K562 (cell line): ENCODE measurements at regions not wholly inside any gene's neighbourhood (a gene's known extent, or its start where the extent isn't known, plus 50 kb on each side); places are given as distances from the start of the nearest gene placed in this dataset.

ENCODE experiments used
- ATAC-seq: fragments of 200-7000 bp; cut with Tn5 transposase; 3 replicates; pipeline ENCODE4 v1.9.1; 2020; ENCODE audit warnings: moderate library complexity
- BruUV-seq: library from RNA; stranded (reverse); fragments of 400-500 nt; replicated peaks from 2 replicates; lab custom pipeline; 2021; lab: Mats Ljungman, UMichigan
- CTCF ChIA-PET: fragments of 300-600 bp; formaldehyde crosslinking; extraction: SDS; loops from one replicate; lab custom pipeline; 2021; ENCODE audit warnings: low intra/inter-chr PET ratio; lab: Yijun Ruan, JAX
- POLR2A ChIA-PET: fragments of 300-600, 350-650 bp; sonication (Branson Sonifier 250); formaldehyde crosslinking; extraction: SDS; loops from one replicate; lab custom pipeline; 2021; ENCODE audit warnings: antibody characterized with exemption, inconsistent platforms; lab: Yijun Ruan, JAX
- DNase-seq, 4 experiments: peaks; one replicate each; pipeline versions ENCODE4 v3.0.0 to v3.0.0-alpha.2; 2011 to 2018; ENCODE audit warnings: low spot score in 3 of 4, mixed read lengths in 3 of 4; ENCODE audit errors: extremely low read depth in 1 of 4
- FAIRE-seq: peaks from 2 replicates; lab custom pipeline; 2011; peaks lifted over from hg19 to GRCh38; lab: Jason Lieb, UNC
- H2AFZ ChIP-seq: 2 replicates; pipeline ENCODE4 v1.6.0; 2011; ENCODE audit warnings: low read depth, low read length, control low read depth, inconsistent platforms
- H3K27ac ChIP-seq: fragments of 200-600 bp; 3 replicates; pipeline ENCODE4 v1.8.0; 2011; ENCODE audit warnings: low read depth, mild to moderate bottlenecking, control low read depth, inconsistent platforms, low read length, moderate library complexity, mixed read lengths; ENCODE audit errors: extremely low read depth
- H3K27me3 ChIP-seq, 2 experiments: fragments of 300-600 bp in 1 of 2; 2 replicates in 1 of 2; 3 replicates in 1 of 2; pipeline versions ENCODE4 v1.6.0 to v1.8.0; 2011; ENCODE audit warnings: inconsistent platforms in 2 of 2, low read length in 2 of 2, mild to moderate bottlenecking in 1 of 2, mixed read lengths in 1 of 2, moderate library complexity in 1 of 2; ENCODE audit not compliant: control insufficient read depth in 2 of 2, insufficient read depth in 2 of 2
- H3K36me3 ChIP-seq: fragments of 300-600 bp; 3 replicates; pipeline ENCODE4 v1.8.0; 2011; ENCODE audit warnings: mild to moderate bottlenecking, low read length, inconsistent platforms; ENCODE audit not compliant: control insufficient read depth, insufficient read depth
- H3K4me1 ChIP-seq, 2 experiments: fragments of 200-600 bp in 1 of 2; replicated peaks in 1 of 2; 2 replicates in 1 of 2; 3 replicates in 1 of 2; pipeline versions ENCODE4 v1.5.1 to v1.8.0; 2011; ENCODE audit warnings: inconsistent platforms in 2 of 2, low read length in 2 of 2, mild to moderate bottlenecking in 1 of 2, mixed read lengths in 1 of 2, moderate library complexity in 1 of 2; ENCODE audit not compliant: control insufficient read depth in 2 of 2, insufficient read depth in 2 of 2
- H3K4me2 ChIP-seq: 2 replicates; pipeline ENCODE4 v1.6.1; 2011; ENCODE audit warnings: low read length, control low read depth, inconsistent platforms, mixed read lengths; ENCODE audit not compliant: insufficient read depth
- H3K4me3 ChIP-seq: fragments of 200-600 bp; sonication (generic), shearing (Covaris generic); 2 replicates; pipeline ENCODE4 v1.5.1; 2016; ENCODE audit warnings: control low read depth, inconsistent platforms
- H3K79me2 ChIP-seq: fragments of 200-600 bp; 3 replicates; pipeline ENCODE4 v1.8.0; 2011; ENCODE audit warnings: low read length, inconsistent platforms; ENCODE audit not compliant: control insufficient read depth, insufficient read depth
- H3K9ac ChIP-seq, 2 experiments: 2 replicates each; pipeline versions ENCODE4 v1.6.0 to v1.6.1; 2011; ENCODE audit warnings: low read depth in 2 of 2, low read length in 2 of 2, control low read depth in 1 of 2, inconsistent platforms in 1 of 2, mild to moderate bottlenecking in 1 of 2, mixed read lengths in 1 of 2; ENCODE audit not compliant: insufficient read depth in 1 of 2
- H3K9me1 ChIP-seq: one replicate; pipeline ENCODE4 v1.6.0; 2011; ENCODE audit warnings: inconsistent platforms, mild to moderate bottlenecking, low read length, moderate library complexity; ENCODE audit not compliant: control insufficient read depth, insufficient read depth
- H3K9me3 ChIP-seq: replicated peaks from 2 replicates; pipeline ENCODE4 v1.5.1; 2011; ENCODE audit warnings: low read depth, low read length, inconsistent platforms; ENCODE audit not compliant: control insufficient read depth, insufficient read depth
- H4K20me1 ChIP-seq: replicated peaks from 2 replicates; pipeline ENCODE4 v1.6.1; 2011; ENCODE audit warnings: low read length, inconsistent platforms, mixed read lengths; ENCODE audit not compliant: control insufficient read depth, insufficient read depth
- EP400 ChIP-seq: fragments of 450-650 bp; IDR thresholded peaks from 2 replicates; pipeline ENCODE4 v1.6.1; 2017; ENCODE audit warnings: antibody characterized with exemption, mild to moderate bottlenecking, moderate library complexity
- HMGN3 ChIP-seq: IDR thresholded peaks from 2 replicates; pipeline ENCODE4 v1.6.1; 2011; ENCODE audit warnings: borderline replicate concordance, low read depth, mild to moderate bottlenecking, mixed read lengths, low read length; ENCODE audit not compliant: insufficient read length; ENCODE audit errors: extremely low read depth
- KAT7 ChIP-seq: sonication (generic); formaldehyde crosslinking; IDR thresholded peaks from 2 replicates; pipeline ENCODE4 v1.8.0; 2022; ENCODE audit warnings: missing genetic modification reagents, mild to moderate bottlenecking, borderline replicate concordance
- NR2C1 ChIP-seq, 2 experiments: fragments of 450-650 bp; IDR thresholded peaks; 2 replicates each; pipeline ENCODE4 v1.6.1; 2017; ENCODE audit warnings: mild to moderate bottlenecking in 2 of 2, antibody characterized with exemption in 1 of 2, inconsistent platforms in 1 of 2, missing compliant biosample characterization in 1 of 2, missing genetic modification characterization in 1 of 2
- PHB ChIP-seq: fragments of 250-450 bp; sonication (Bioruptor Pico); IDR thresholded peaks from 2 replicates; pipeline ENCODE4 v1.5.0; 2021
- XRCC5 ChIP-seq: fragments of 200-400 bp; formaldehyde crosslinking; IDR thresholded peaks from 2 replicates; pipeline ENCODE4 v1.6.1; 2017; ENCODE audit warnings: low read depth, mild to moderate bottlenecking, low read length
- ZZZ3 ChIP-seq: fragments of 450-650 bp; IDR thresholded peaks from 2 replicates; pipeline ENCODE4 v1.6.1; 2016; ENCODE audit warnings: antibody characterized with exemption, mild to moderate bottlenecking, moderate library complexity
- WGBS: fragments of 100-300 bp; shearing (Covaris generic); methylation state at CpG from one replicate; pipeline ENCODE4 v1.1.6; 2016; ENCODE audit warnings: low coverage, mixed read lengths; ENCODE audit not compliant: insufficient coverage; ENCODE audit errors: missing lambda C conversion rate; 5-methylcytosine and 5-hydroxymethylcytosine counted together
- in situ Hi-C: fragments of 300-500 bp; cut with MboI; formaldehyde crosslinking; loops from 4 replicates; pipeline ENCODE4 v1.15.0; 2018; ENCODE audit warnings: inconsistent platforms, mixed read lengths
- intact Hi-C: fragments of 100-400 bp; cut with micrococcal nuclease; formaldehyde crosslinking; loops from 2 replicates; pipeline ENCODE4 v1.14.2; 2022
- TF ChIP-seq, protein P1 (sequence below): fragments of 250-450 bp; sonication (Bioruptor Pico); IDR thresholded peaks from 2 replicates; pipeline ENCODE4 v1.4.0; 2020; ENCODE audit warnings: mild to moderate bottlenecking, moderate library complexity, borderline replicate concordance
- TF ChIP-seq, protein P2 (sequence below), 2 experiments: fragments of 450-650 bp in 1 of 2; sonication (generic) in 1 of 2; formaldehyde crosslinking; conservative IDR thresholded peaks; 2 replicates each; pipeline versions ENCODE4 v1.4.0 to v1.8.1; 2020 to 2022; ENCODE audit warnings: mild to moderate bottlenecking in 1 of 2, missing genetic modification reagents in 1 of 2
- TF ChIP-seq, protein P3 (sequence below): sonication (generic); formaldehyde crosslinking; IDR thresholded peaks from 2 replicates; pipeline ENCODE4 v1.8.1; 2023; ENCODE audit warnings: mild to moderate bottlenecking, missing genetic modification reagents, moderate library complexity

DNA sequence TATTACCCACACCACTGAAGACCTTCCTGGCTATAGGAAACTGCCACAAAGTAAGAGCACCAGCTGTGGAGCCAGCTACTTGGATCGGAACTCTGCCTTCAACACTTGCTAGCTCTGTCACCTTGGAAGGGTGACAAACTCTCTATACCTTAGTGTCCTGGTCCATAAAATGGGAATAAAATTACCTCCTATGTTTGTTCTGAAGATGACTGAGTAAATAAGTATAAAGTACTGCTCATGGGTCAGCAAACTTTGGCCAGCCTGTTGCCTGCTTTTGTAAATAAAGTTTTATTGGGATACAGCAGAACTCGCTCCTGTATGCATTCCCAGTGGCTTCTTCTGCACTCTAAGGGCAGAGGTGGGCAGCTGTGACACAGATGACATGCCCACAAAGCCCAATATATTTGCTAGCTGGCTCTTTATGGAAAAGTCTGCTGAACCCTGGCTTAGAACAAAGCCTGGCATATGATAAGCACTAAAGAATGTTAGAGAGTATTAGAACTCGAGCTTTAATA, 451.3 kb downstream of the TMEM182 start:
- H3K27me3 ChIP-seq: no peaks in the 10 kb centered on the region
- CTCF ChIA-PET: no interaction called here
- no peak overlapping the region for H3K4me3 ChIP-seq
- 0% methylated on average over 3 of the region's 3 CpGs for WGBS
- TF ChIP-seq KAT7 (CRISPR knock-in tag): no peak
- no peak for TF ChIP-seq EP400
- no peaks in the 10 kb centered on the region for H3K4me1 ChIP-seq
- BruUV-seq: no TSS peak
- H3K27ac ChIP-seq: no peak overlapping the region
- FAIRE-seq (no peak), DNase-seq (no peak), ATAC-seq (no peak)
- H2AFZ ChIP-seq: no peak overlapping the region
- POLR2A ChIA-PET: no interaction called here
- no peaks in the 10 kb centered on the region for H3K36me3 ChIP-seq
- H3K9ac ChIP-seq: no peak overlapping the region
- in situ Hi-C loops (no loop called here), intact Hi-C loops (no loop called here)
- H3K4me2 ChIP-seq: no peak overlapping the region
- no peaks in the 10 kb centered on the region for H3K9me1 ChIP-seq
- no peaks in the 10 kb centered on the region for H4K20me1 ChIP-seq
- no peaks in the 10 kb centered on the region for H3K9me3 ChIP-seq
- no peaks in the 10 kb centered on the region for H3K79me2 ChIP-seq

DNA sequence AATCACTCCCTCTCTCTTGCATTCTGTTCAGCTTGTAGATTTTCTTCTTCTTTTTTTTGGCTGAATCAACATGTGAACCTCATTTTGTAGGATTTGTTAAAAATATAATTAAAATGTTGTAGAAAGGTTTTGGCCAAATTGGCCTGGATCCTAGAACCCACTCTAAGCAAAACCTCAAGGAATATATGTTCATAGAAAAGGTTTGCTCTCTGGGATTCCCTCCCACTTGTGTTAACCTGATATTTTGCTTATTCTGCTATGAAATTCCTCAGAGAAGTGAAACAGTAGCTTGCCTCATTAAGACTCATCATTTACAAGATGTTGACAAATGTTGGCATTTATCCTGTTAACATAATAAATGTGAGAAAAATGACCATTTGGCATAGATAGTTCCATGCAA, 456.7 kb downstream of the TMEM182 start:
- POLR2A ChIA-PET: no interaction called here
- no peaks in the 10 kb centered on the region for H3K4me1 ChIP-seq
- in situ Hi-C loops: no loop called here
- H3K4me2 ChIP-seq: no peak overlapping the region
- no peak for FAIRE-seq
- no peaks in the 10 kb centered on the region for H3K27me3 ChIP-seq
- H3K9me3 ChIP-seq: no peaks in the 10 kb centered on the region
- H3K79me2 ChIP-seq: no peaks in the 10 kb centered on the region
- no peak overlapping the region for H3K9ac ChIP-seq
- intact Hi-C loops: no loop called here
- DNase-seq: no peak
- H4K20me1 ChIP-seq: no peaks in the 10 kb centered on the region
- H2AFZ ChIP-seq: no peak overlapping the region
- no TSS peak for BruUV-seq
- no peaks in the 10 kb centered on the region for H3K36me3 ChIP-seq
- TF ChIP-seq, protein P1, sequence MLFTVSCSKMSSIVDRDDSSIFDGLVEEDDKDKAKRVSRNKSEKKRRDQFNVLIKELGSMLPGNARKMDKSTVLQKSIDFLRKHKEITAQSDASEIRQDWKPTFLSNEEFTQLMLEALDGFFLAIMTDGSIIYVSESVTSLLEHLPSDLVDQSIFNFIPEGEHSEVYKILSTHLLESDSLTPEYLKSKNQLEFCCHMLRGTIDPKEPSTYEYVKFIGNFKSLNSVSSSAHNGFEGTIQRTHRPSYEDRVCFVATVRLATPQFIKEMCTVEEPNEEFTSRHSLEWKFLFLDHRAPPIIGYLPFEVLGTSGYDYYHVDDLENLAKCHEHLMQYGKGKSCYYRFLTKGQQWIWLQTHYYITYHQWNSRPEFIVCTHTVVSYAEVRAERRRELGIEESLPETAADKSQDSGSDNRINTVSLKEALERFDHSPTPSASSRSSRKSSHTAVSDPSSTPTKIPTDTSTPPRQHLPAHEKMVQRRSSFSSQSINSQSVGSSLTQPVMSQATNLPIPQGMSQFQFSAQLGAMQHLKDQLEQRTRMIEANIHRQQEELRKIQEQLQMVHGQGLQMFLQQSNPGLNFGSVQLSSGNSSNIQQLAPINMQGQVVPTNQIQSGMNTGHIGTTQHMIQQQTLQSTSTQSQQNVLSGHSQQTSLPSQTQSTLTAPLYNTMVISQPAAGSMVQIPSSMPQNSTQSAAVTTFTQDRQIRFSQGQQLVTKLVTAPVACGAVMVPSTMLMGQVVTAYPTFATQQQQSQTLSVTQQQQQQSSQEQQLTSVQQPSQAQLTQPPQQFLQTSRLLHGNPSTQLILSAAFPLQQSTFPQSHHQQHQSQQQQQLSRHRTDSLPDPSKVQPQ (CRISPR knock-in tag): no peak
- TF ChIP-seq HMGN3: no peak
- no peak for TF ChIP-seq PHB
- TF ChIP-seq, protein P2, sequence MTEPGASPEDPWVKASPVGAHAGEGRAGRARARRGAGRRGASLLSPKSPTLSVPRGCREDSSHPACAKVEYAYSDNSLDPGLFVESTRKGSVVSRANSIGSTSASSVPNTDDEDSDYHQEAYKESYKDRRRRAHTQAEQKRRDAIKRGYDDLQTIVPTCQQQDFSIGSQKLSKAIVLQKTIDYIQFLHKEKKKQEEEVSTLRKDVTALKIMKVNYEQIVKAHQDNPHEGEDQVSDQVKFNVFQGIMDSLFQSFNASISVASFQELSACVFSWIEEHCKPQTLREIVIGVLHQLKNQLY (CRISPR knock-in tag; conservative IDR thresholded peaks at IDR 0.05): no peak
- TF ChIP-seq NR2C1 (IDR thresholded peaks at IDR 0.05): no peak
- TF ChIP-seq NR2C1 (tag; IDR thresholded peaks at IDR 0.05): no peak
- TF ChIP-seq, protein P3, sequence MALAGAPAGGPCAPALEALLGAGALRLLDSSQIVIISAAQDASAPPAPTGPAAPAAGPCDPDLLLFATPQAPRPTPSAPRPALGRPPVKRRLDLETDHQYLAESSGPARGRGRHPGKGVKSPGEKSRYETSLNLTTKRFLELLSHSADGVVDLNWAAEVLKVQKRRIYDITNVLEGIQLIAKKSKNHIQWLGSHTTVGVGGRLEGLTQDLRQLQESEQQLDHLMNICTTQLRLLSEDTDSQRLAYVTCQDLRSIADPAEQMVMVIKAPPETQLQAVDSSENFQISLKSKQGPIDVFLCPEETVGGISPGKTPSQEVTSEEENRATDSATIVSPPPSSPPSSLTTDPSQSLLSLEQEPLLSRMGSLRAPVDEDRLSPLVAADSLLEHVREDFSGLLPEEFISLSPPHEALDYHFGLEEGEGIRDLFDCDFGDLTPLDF (CRISPR knock-in tag): no peak
- no peak for TF ChIP-seq ZZZ3
- TF ChIP-seq XRCC5: no peak
- H3K27ac ChIP-seq: no peak overlapping the region
- CTCF ChIA-PET: no interaction called here
- no peaks in the 10 kb centered on the region for H3K9me1 ChIP-seq
- no peak overlapping the region for H3K4me3 ChIP-seq
- ATAC-seq: no peak
